HG03558 (cell line): ENCODE measurements at regions not wholly inside any gene's neighbourhood (a gene's known extent, or its start where the extent isn't known, plus 50 kb on each side); places are given as distances from the start of the nearest gene placed in this dataset.

Source experiments
- ATAC-seq: cut with Tn5 transposase; IDR thresholded peaks from one replicate; pipeline ENCODE4 v1.9.1; 2021; ENCODE audit warnings: moderate number of reproducible peaks; ENCODE audit not compliant: unreplicated experiment; ENCODE audit errors: extremely low read depth

DNA sequence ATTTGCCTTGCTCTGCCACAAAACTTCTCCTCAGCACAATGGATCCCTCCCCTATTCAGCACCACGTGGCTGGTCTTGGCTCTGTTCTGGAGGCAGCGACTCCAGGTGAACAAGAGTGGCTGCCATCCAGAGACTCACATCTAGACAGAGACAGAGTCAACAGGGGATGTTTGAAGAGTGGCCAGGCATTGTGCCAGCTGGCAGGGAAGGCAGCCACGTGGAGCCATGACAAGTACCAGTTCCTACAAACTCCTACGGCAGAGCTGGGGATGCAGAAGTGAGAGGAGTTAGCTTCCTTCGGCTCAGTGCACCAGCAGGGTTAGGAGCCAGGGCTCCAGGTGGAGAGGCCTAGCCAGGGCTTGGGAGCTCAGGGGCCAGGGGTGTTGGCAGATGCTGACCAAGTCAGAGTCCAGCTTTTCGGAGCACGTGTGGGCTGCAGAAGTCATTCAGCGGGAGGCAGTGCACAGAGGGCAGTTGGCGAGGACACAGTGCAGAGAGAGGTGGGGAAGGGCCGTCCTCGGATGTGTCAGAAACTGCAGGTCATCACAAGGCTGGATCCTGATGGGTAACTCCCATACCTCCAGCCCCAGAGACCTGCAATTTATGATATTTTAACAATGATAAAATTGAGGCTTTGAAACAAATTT is 171.7 kb upstream of the PDE10A start:
- no peak for ATAC-seq

GRCh38 chr6:165833355-165833754 is 170.3 kb upstream of the PDE10A start:
- no peak for ATAC-seq

- ATAC-seq: no peak
Observed at GRCh38 chr6:165831812-165832510, 168.9 kb upstream of the PDE10A start.

DNA sequence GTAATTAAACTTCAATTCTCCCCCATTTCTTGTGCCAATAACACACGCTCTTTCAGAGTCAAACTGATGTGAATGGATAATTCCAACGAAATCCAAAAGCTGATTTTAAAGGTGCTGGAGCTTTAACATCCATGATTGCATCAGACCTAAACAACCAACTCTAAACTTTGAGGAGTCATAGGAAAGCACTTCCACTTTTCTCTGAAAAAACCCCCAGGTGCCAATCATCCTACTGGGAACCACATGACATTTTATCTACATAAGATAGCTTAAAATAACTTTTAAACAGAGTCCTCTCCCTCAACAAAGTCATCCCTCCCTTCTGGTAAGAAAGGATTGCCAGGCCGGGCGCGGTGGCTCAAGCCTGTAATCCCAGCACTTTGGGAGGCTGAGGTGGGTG is 167.7 kb upstream of the PDE10A start:
- ATAC-seq: no peak

DNA sequence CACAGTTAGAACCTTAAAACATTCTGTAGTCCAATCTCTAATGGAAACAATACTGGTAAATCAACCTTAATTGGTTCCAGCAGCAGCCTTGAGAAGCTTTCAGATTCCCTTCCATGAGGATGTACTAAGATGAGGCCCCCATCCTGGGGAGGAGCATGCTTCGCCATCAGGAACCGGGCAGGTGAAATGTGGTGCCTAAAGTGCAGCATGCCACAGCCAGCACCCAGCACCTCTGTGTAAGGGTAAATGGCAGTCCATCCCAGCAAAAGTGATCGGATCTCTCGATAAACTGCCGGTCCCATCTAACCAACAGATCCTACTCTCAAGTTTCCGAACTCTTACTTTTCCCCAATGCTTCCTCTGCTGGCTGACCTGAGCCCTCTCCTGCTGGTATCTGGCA is 166.3 kb upstream of the PDE10A start:
- ATAC-seq: no peak

DNA sequence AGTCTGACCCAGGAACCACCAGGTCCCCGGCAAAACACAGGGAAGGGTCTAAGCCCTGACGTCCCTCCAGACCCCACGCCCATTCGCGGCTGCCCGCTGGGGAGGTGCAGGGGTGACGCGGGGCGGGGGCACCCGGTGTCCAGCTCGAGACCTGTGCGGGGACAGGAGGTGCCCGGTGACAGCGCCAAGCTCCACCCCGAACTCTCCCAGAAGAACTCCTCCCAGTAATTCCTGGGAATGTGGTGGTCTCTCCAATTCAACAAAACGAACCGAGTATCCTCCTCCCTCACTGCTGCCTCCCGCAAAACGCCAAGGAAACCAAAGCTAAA is 164.1 kb upstream of the PDE10A start:
- no peak for ATAC-seq

- ATAC-seq: no peak
Observed at GRCh38 chr6:165826487-165827189, 163.6 kb upstream of the PDE10A start.

DNA sequence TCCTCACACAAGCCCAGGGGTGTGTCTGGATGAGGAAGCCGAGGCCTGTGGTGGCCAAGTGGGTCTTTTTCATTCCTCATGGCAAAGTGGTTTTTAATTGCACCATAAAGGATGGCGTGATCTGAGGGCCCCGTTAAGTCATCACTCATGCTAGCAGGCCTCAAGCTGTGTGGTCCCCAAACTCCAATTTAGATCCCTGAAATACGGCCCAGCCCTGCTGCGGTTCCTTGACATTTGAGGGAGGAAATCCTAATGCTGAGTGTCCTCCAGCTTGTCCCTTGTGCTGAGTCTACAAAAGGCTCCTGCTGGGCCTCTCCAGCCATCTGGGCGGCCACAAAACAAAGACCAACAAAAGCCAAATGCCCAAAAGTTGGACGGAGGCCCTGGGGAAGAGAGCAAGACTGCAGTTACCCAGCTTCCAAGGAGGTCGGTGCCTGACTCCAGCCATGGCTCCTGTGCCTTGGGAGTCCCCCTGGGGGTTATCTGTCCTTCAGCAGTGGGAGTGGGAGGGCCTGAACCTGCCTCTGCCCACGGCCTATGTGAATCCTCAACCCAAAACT is 162.3 kb upstream of the PDE10A start:
- ATAC-seq: no peak

- no peak for ATAC-seq
Observed at GRCh38 chr6:165823609-165824326, 160.7 kb upstream of the PDE10A start.

- ATAC-seq: no peak
Observed at GRCh38 chr6:165822501-165822900, 159.5 kb upstream of the PDE10A start.

GRCh38 chr6:165821754-165822153 is 158.7 kb upstream of the PDE10A start:
- ATAC-seq: no peak

- ATAC-seq: no peak
Observed at GRCh38 chr6:165820934-165821333, 157.9 kb upstream of the PDE10A start.

DNA sequence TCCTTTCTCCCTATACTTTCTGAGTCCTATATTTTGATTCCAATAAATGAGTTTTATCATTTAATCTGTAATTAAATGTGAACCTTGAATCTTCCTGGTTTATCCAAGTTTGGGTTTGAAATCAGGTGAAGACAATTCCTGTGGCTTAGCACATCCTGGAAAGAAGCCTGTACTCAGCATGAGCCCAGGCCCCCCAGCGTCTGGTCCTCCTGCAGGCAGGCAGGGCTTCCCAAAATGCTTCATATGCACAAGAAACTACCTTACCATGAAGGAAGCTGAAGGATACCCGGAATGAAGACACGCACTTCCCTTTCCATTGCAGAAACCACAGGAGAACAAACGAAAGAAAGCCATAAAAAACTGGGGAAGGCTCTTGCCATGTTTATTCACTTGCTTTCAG is 157.4 kb upstream of the PDE10A start:
- ATAC-seq: no peak

DNA sequence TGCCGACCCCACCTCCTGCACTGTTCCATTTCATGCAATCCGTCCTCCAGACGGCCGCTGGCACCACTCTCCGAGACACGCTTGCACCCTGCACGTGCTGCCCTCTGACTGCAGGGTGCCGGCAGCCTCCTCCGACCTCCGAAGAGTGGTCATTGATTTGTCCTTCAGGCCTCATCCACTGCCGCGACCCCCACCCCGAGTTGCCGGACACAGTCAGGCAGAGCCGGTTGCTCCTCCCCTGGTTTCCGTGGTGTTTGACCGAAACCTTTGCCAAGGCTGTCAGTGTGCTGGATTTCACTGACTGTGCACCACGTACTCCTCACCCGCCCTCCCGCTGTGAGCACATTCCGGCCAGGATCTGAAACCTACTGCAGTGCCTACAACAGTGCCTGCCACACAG is 156.4 kb upstream of the PDE10A start:
- ATAC-seq: no peak

GRCh38 chr6:165818200-165818599 is 155.2 kb upstream of the PDE10A start:
- ATAC-seq: no peak

- ATAC-seq: no peak
Observed at GRCh38 chr6:165817771-165818170, 154.7 kb upstream of the PDE10A start.

GRCh38 chr6:165817148-165817547 is 154.1 kb upstream of the PDE10A start:
- ATAC-seq: no peak

GRCh38 chr6:165814679-165815078 is 151.6 kb upstream of the PDE10A start:
- ATAC-seq: no peak

- no peak for ATAC-seq
Observed at GRCh38 chr6:165811512-165811911, 148.5 kb upstream of the PDE10A start.

GRCh38 chr6:165808021-165808420 is 145.0 kb upstream of the PDE10A start:
- no peak for ATAC-seq
